Cardiac muscle cell (in vitro differentiated cells and primary cell): ENCODE measurements at regions not wholly inside any gene's neighbourhood (a gene's known extent, or its start where the extent isn't known, plus 50 kb on each side); places are given as distances from the start of the nearest gene placed in this dataset.

ENCODE experiments used
- DNase-seq, 2 donors: peaks; one replicate each; pipeline versions ENCODE4 v3.0.0 to v3.0.0-alpha.2; 2010 to 2017; ENCODE audit warnings: low read depth in 1 of 2, low spot score in 1 of 2
- H3K27ac ChIP-seq: fragments of 200-600 bp; sonication (generic); 2 replicates; pipeline ENCODE4 v1.5.1; 2016
- H3K27me3 ChIP-seq: fragments of 200-600 bp; sonication (generic); 2 replicates; pipeline ENCODE4 v1.6.0; 2016; ENCODE audit warnings: control low read depth
- H3K36me3 ChIP-seq: fragments of 200-600 bp; sonication (generic); 2 replicates; pipeline ENCODE4 v1.5.1; 2016; ENCODE audit warnings: control low read depth
- H3K4me1 ChIP-seq: fragments of 200-600 bp; sonication (generic); 2 replicates; pipeline ENCODE4 v1.8.1; 2017; ENCODE audit warnings: low read depth, mild to moderate bottlenecking, mixed run types
- H3K4me3 ChIP-seq: fragments of 200-600 bp; sonication (generic); 2 replicates; pipeline ENCODE4 v1.5.1; 2016; ENCODE audit warnings: mild to moderate bottlenecking
- H3K9me3 ChIP-seq: fragments of 200-600 bp; sonication (generic); 2 replicates; pipeline ENCODE4 v1.5.1; 2017; ENCODE audit warnings: low read depth, mild to moderate bottlenecking, control low read depth
- CTCF ChIP-seq: IDR thresholded peaks from 2 replicates; pipeline ENCODE4 v1.5.1; 2012; ENCODE audit warnings: low read depth, mild to moderate bottlenecking, low read length

DNA sequence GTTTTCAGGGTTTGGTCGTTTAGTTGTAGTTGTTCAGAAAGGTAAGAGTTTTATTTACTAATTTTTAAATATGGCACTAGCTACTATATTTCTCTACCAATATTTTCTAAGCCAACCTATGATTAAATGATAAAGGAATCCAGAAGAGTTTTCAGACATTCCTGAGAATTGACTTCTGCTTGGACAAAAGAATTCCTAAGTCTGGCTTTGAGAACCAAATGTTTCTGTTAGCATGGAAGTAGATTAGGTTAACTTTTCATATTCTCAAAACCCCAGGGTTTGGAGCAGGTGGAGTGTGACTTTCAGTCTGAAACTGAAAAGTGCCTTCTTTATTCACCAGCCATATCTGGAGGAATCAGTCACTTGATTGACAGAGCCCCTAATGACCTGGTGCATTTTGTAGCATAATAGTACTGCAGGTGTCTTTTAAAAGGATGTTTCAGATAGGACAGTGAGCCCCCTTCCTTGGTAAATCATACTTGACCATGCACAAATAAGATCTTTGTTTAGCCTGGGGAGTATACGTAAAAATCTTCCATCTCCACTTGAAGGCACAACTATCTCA lies 457.0 kb upstream of the ZNF462 start:
- no peaks in the 10 kb centered on the region for H3K27me3 ChIP-seq
- no peak overlapping the region for H3K4me3 ChIP-seq
- no peak for DNase-seq
- H3K36me3 ChIP-seq: no peaks in the 10 kb centered on the region
- TF ChIP-seq CTCF: no peak
- H3K9me3 ChIP-seq: no peaks in the 10 kb centered on the region
- H3K27ac ChIP-seq: no peak overlapping the region
- no peaks in the 10 kb centered on the region for H3K4me1 ChIP-seq

DNA sequence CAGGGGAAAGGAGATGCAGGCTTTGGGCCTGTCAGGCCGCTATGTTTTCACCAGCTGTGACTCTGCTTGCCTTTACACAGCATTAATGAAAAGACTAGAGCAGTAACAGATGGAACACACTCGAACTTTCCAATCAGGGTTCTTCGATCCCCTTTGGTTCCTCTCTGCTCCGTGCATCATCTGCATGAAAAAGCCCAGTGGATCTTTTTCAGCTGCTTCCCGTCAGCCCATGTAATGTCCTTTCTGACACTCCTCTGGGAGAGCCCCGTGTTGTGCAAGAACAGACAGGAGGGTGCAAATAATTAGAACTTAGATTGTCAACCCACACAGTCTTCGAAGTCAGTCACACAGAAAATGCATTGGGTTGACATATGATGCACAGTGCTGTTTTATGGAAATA lies 448.9 kb upstream of the ZNF462 start:
- Histone ChIP-seq H3K27ac (no peak overlapping the region), H3K4me3 (no peak overlapping the region), H3K9me3 (no peaks in the 10 kb centered on the region), H3K4me1 (no peaks in the 10 kb centered on the region), H3K27me3 (no peaks in the 10 kb centered on the region), H3K36me3 (no peaks in the 10 kb centered on the region)
- no peak for TF ChIP-seq CTCF
- DNase-seq: no peak

GRCh38 chr9:106417685-106418084 lies 445.3 kb upstream of the ZNF462 start:
- Histone ChIP-seq H3K36me3 (no peaks in the 10 kb centered on the region), H3K27me3 (no peaks in the 10 kb centered on the region), H3K4me3 (no peak overlapping the region), H3K9me3 (no peaks in the 10 kb centered on the region), H3K4me1 (no peaks in the 10 kb centered on the region), H3K27ac (no peak overlapping the region)
- DNase-seq: no peak
- TF ChIP-seq CTCF: no peak

DNA sequence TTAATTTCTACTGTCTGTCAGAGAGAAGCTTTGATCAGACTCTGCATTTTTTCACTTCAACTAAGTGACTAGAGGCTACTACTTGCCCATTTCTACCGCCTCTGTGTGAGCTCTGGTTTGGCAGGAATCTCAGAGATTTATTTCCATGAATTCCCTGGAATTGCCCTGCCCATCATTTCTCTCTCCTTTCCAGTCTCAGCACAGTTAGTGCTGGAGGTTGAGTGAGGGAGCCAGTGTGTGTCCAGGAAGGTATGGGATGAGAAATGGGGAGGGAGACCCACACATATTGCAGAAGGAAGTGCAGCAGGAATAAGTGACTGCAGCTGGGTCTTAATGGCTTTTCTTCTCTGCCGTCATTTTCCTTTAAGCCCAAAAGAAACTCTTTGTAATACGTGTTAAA lies 443.1 kb upstream of the ZNF462 start:
- no peaks in the 10 kb centered on the region for H3K27me3 ChIP-seq
- no peaks in the 10 kb centered on the region for H3K36me3 ChIP-seq
- no peak overlapping the region for H3K4me3 ChIP-seq
- H3K27ac ChIP-seq: no peak overlapping the region
- no peak for TF ChIP-seq CTCF
- H3K9me3 ChIP-seq: no peaks in the 10 kb centered on the region
- no peak for DNase-seq
- no peaks in the 10 kb centered on the region for H3K4me1 ChIP-seq

DNA sequence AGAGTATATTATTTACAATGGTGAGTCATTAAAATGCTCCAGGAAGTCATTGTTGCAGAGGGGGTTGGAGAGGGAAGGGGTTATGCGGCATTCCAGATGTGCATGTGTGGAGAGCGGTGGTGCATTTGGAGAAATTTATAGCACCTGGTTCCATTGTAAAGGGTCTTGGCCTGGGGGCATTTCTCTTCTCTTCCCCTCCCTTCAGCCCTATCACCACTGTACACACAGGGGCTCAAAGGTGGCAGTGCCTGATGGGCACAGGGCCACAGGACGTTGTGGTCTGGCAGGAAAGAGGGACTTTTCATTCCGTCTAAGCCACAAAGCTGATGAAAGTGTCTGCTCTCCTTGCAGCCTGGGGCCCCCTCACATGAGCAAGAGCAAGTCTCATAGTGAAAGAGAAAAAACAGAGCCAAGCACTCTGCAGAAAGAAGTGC lies 442.4 kb upstream of the ZNF462 start:
- H3K27ac ChIP-seq: no peak overlapping the region
- peak; percentile 8 to 30 for DNase-seq
- no peak overlapping the region for H3K4me3 ChIP-seq
- no peaks in the 10 kb centered on the region for H3K4me1 ChIP-seq
- H3K9me3 ChIP-seq: no peaks in the 10 kb centered on the region
- H3K27me3 ChIP-seq: no peaks in the 10 kb centered on the region
- no peaks in the 10 kb centered on the region for H3K36me3 ChIP-seq
- TF ChIP-seq CTCF: no peak

GRCh38 chr9:106421772-106422171 lies 441.2 kb upstream of the ZNF462 start:
- H3K27ac ChIP-seq: no peak overlapping the region

More at GRCh38 chr9:106421772-106422171, 441.2 kb upstream of the ZNF462 start:
- Histone ChIP-seq H3K4me1 (no peaks in the 10 kb centered on the region), H3K9me3 (no peaks in the 10 kb centered on the region), H3K27me3 (no peaks in the 10 kb centered on the region), H3K36me3 (no peaks in the 10 kb centered on the region), H3K4me3 (no peak overlapping the region)
- no peak for DNase-seq
- no peak for TF ChIP-seq CTCF
